Left kidney (tissue), 1 donor: ENCODE measurements at regions not wholly inside any gene's neighbourhood (a gene's known extent, or its start where the extent isn't known, plus 50 kb on each side); places are given as distances from the start of the nearest gene placed in this dataset.

Experiments
- DNase-seq: peaks from one replicate; pipeline ENCODE4 v3.0.0-alpha.2; 2013

DNA sequence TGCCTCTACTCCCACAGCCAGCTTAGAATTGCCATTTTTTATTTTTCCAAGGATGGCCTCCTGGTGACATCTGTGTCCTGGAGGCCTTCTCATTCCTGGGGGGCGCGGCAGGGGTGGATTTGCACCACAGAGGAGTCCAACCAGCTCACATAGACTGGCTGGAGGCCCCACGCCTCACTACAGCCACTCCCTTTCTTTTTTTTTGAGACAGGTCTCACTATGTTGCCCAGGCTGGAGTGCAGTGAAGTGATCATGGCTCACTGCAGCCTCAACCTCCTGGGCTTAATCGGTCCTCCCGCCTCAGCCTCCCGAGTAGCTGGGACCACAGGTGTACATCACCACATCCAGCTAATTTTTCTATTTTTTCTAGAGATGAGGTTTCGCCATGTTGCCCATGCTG, 57.6 kb upstream of the DOCK1 start:
- no peak for DNase-seq

DNA sequence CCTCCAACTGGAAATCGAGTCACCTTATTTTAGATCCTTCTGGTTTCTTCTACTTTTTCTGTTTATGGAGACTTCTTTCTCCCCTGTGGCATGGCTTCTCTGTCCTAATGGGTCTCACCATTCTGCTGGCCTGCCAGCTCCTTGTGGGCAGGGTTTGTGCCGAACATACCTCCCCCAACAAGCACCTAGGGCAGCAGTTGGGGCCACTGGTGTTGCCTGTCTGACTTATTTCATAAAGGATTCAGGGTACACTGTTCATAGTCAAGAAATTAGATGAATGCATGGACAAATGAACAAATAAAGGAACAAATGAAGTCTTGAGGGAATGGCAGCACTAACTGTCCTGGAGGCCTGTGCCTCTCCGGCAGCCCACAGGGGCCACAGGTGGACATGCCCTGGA, 55.6 kb upstream of the DOCK1 start:
- no peak for DNase-seq

GRCh38 chr10:126851414-126852108, 53.7 kb upstream of the DOCK1 start:
- DNase-seq = no peak

DNA sequence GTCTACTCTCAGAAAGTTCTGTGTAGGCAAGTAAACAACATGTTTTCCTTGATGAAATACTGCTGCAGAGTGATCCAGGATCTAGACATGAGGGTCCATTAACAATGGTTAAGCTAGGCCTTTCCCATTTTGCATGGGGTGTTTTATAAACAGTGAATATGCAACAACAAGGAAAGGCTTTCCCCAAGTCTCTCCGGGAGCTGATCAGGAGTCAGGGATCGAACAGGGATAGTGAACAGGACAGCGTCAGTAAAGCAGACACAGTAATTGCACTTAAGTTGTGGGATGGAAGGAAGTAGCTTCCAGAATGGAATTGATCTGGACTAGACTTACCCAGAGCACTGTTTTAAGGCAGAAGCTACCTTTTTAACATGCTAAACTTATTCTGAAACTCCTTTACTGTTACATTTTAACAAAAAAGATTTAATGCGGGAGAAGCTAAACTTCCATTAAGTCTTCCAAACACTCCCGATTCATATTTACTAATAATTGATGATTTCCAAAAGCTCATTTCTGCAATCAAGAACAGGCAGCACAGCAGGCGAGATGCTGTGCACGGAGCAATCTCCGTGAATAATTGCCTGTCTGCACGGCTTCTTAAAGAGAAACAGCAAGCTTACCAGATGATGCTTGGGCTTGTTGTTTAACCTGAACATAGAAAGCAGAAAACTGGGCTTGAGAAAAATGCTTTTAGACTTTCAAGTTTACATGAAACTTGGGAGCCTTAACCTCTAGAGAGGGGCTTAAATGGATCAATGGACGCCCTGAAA, 50.3 kb upstream of the DOCK1 start:
- no peak for DNase-seq
